DMS 273 (cell line): ENCODE measurements at regions not wholly inside any gene's neighbourhood (a gene's known extent, or its start where the extent isn't known, plus 50 kb on each side); places are given as distances from the start of the nearest gene placed in this dataset.

Source experiments
- DNase-seq: peaks from one replicate; lab custom pipeline; 2025; ENCODE audit not compliant: unreplicated experiment; lab: John Stamatoyannopoulos, UW

- no peak for DNase-seq
Observed at GRCh38 chr1:13878021-13878420, 178.0 kb downstream of the PRDM2 start.

GRCh38 chr1:13878451-13878850 is 178.5 kb downstream of the PRDM2 start:
- DNase-seq = no peak

- no peak for DNase-seq
Observed at GRCh38 chr1:13881385-13882088, 181.5 kb downstream of the PRDM2 start.

GRCh38 chr1:13888351-13888986 is 188.5 kb downstream of the PRDM2 start:
- no peak for DNase-seq

GRCh38 chr1:13889495-13889894 is 189.5 kb downstream of the PRDM2 start:
- no peak for DNase-seq

GRCh38 chr1:13890766-13891165 is 190.8 kb downstream of the PRDM2 start:
- no peak for DNase-seq

- DNase-seq = no peak
Observed at GRCh38 chr1:13892198-13892597, 192.2 kb downstream of the PRDM2 start.

GRCh38 chr1:13892671-13893325 is 192.8 kb downstream of the PRDM2 start:
- peak; percentile 60 for DNase-seq

- no peak for DNase-seq
Observed at GRCh38 chr1:13893409-13893821, 193.4 kb downstream of the PRDM2 start.

- DNase-seq = no peak
Observed at GRCh38 chr1:13896932-13897331, 196.9 kb downstream of the PRDM2 start.

GRCh38 chr1:13898406-13898805 is 198.4 kb downstream of the PRDM2 start:
- DNase-seq = no peak

- no peak for DNase-seq
Observed at GRCh38 chr1:13899856-13900255, 199.9 kb downstream of the PRDM2 start.

- no peak for DNase-seq
Observed at GRCh38 chr1:13900583-13900982, 200.6 kb downstream of the PRDM2 start.

GRCh38 chr1:13901039-13901438 is 201.1 kb downstream of the PRDM2 start:
- no peak for DNase-seq

GRCh38 chr1:13901597-13901996 is 201.6 kb downstream of the PRDM2 start:
- DNase-seq = no peak

GRCh38 chr1:13908128-13908527 is 208.1 kb downstream of the PRDM2 start:
- no peak for DNase-seq

GRCh38 chr1:13911697-13912619 is 212.0 kb downstream of the PRDM2 start:
- DNase-seq = no peak

GRCh38 chr1:13913396-13913795 is 213.4 kb downstream of the PRDM2 start:
- no peak for DNase-seq

- no peak for DNase-seq
Observed at GRCh38 chr1:13916530-13916929, 216.5 kb downstream of the PRDM2 start.

- DNase-seq = no peak
Observed at GRCh38 chr1:13917607-13918006, 217.6 kb downstream of the PRDM2 start.

GRCh38 chr1:13918862-13919261 is 218.9 kb downstream of the PRDM2 start:
- DNase-seq = no peak
